H1 (cell line): ENCODE measurements at regions not wholly inside any gene's neighbourhood (a gene's known extent, or its start where the extent isn't known, plus 50 kb on each side); places are given as distances from the start of the nearest gene placed in this dataset.

Experiments
- CHD2 ChIP-seq: IDR thresholded peaks from 2 replicates; pipeline ENCODE4 v1.6.1; 2012; ENCODE audit warnings: low read length, improper control_type of control experiment
- EZH2 ChIP-seq: fragments of 200-600 bp; sonication (generic); IDR thresholded peaks from 2 replicates; pipeline ENCODE4 v1.7.1; 2012; ENCODE audit warnings: low read depth, mild to moderate bottlenecking, moderate library complexity, low read length, inconsistent platforms; ENCODE audit not compliant: severe bottlenecking
- GTF2F1 ChIP-seq: IDR thresholded peaks from 2 replicates; pipeline ENCODE4 v1.6.1; 2012; ENCODE audit warnings: low read depth, low read length, improper control_type of control experiment, borderline replicate concordance
- KDM4A ChIP-seq: IDR thresholded peaks from one replicate; pipeline ENCODE4 v1.7.1; 2012; ENCODE audit warnings: low read depth, mild to moderate bottlenecking, moderate library complexity, low read length, inconsistent platforms; ENCODE audit not compliant: severe bottlenecking
- POLR2A ChIP-seq, 2 experiments: IDR thresholded peaks; 1 replicate in 1 of 2; 2 replicates in 1 of 2; pipeline ENCODE4 v1.6.1; 2011; ENCODE audit warnings: low read depth in 2 of 2, low read length in 2 of 2, mild to moderate bottlenecking in 2 of 2; ENCODE audit errors: control extremely low read depth in 1 of 2
- POLR2AphosphoS5 ChIP-seq: IDR thresholded peaks from 2 replicates; pipeline ENCODE4 v1.6.1; 2011; ENCODE audit warnings: low read depth, low read length
- RNF2 ChIP-seq: fragments of 200-900, 300-1000 bp; sonication (generic); IDR thresholded peaks from 2 replicates; pipeline ENCODE4 v1.7.1; 2016; ENCODE audit warnings: borderline replicate concordance, low read depth, mild to moderate bottlenecking, antibody characterized with exemption, low read length; ENCODE audit not compliant: poor library complexity, severe bottlenecking; ENCODE audit errors: missing control alignments
- SIN3A ChIP-seq, 2 experiments: IDR thresholded peaks in 1 of 2; conservative IDR thresholded peaks in 1 of 2; 2 replicates each; pipeline ENCODE4 v1.6.1; 2011 to 2012; ENCODE audit warnings: low read length in 2 of 2, improper control_type of control experiment in 1 of 2, low read depth in 1 of 2, mild to moderate bottlenecking in 1 of 2
- TAF7 ChIP-seq: optimal IDR thresholded peaks from 2 replicates; pipeline ENCODE3; 2011; ENCODE audit warnings: low read depth, mild to moderate bottlenecking, inconsistent platforms, low read length, moderate library complexity, borderline replicate concordance
- TF ChIP-seq, protein P1 (sequence below): IDR thresholded peaks from 2 replicates; pipeline ENCODE4 v1.6.1; 2012; ENCODE audit warnings: low read length, inconsistent platforms
- TF ChIP-seq, protein P2 (sequence below), 3 experiments: IDR thresholded peaks; 1 replicate in 2 of 3; 2 replicates in 1 of 3; pipeline versions ENCODE4 v1.5.1 to v1.6.1; 2011; ENCODE audit warnings: low read length in 3 of 3, mild to moderate bottlenecking in 3 of 3, inconsistent platforms in 2 of 3, low read depth in 1 of 3, moderate library complexity in 1 of 3; ENCODE audit not compliant: insufficient read depth in 1 of 3; ENCODE audit errors: control extremely low read depth in 1 of 3

DNA sequence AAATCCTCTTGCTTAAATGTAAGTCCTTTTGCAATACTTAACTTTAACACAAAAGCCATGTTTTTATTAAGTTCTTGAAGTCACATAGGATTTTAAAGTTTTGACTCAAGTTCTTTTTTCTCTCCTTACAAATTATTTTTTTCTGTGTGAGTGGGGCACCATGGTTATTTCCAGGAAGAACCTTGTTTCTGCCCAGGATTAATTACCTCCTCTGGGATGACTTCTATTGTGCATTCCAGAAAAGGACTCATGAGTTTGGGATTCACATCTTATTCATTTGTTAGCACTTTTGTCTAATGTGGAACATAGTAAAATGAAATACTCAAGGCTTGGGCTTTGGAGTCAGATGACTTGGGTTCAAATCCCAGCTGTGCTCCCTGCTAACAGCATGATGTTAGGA lies 421.4 kb upstream of the WWC1 start:
- TF ChIP-seq, protein P1, sequence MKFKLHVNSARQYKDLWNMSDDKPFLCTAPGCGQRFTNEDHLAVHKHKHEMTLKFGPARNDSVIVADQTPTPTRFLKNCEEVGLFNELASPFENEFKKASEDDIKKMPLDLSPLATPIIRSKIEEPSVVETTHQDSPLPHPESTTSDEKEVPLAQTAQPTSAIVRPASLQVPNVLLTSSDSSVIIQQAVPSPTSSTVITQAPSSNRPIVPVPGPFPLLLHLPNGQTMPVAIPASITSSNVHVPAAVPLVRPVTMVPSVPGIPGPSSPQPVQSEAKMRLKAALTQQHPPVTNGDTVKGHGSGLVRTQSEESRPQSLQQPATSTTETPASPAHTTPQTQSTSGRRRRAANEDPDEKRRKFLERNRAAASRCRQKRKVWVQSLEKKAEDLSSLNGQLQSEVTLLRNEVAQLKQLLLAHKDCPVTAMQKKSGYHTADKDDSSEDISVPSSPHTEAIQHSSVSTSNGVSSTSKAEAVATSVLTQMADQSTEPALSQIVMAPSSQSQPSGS, result no peak
- no peak for TF ChIP-seq RNF2
- TF ChIP-seq SIN3A (conservative IDR thresholded peaks at IDR 0.05 in 1 of 2, IDR thresholded peaks at IDR 0.05 in 1 of 2; ENCODE audit: low read depth in 1 of 2, low read length in 2 of 2), result no peak
- no peak for TF ChIP-seq TAF7
- no peak for TF ChIP-seq KDM4A
- no peak for TF ChIP-seq POLR2A (IDR thresholded peaks at IDR 0.05; ENCODE audit: control extremely low read depth in 1 of 2, low read depth in 2 of 2, low read length in 2 of 2)
- TF ChIP-seq, protein P2, sequence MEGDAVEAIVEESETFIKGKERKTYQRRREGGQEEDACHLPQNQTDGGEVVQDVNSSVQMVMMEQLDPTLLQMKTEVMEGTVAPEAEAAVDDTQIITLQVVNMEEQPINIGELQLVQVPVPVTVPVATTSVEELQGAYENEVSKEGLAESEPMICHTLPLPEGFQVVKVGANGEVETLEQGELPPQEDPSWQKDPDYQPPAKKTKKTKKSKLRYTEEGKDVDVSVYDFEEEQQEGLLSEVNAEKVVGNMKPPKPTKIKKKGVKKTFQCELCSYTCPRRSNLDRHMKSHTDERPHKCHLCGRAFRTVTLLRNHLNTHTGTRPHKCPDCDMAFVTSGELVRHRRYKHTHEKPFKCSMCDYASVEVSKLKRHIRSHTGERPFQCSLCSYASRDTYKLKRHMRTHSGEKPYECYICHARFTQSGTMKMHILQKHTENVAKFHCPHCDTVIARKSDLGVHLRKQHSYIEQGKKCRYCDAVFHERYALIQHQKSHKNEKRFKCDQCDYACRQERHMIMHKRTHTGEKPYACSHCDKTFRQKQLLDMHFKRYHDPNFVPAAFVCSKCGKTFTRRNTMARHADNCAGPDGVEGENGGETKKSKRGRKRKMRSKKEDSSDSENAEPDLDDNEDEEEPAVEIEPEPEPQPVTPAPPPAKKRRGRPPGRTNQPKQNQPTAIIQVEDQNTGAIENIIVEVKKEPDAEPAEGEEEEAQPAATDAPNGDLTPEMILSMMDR (IDR thresholded peaks at IDR 0.05; ENCODE audit: control extremely low read depth in 1 of 3, insufficient read depth in 1 of 3, low read depth in 1 of 3, low read length in 3 of 3), result no peak
- TF ChIP-seq CHD2, result no peak
- TF ChIP-seq EZH2, result no peak
- TF ChIP-seq GTF2F1, result no peak
- TF ChIP-seq POLR2AphosphoS5, result no peak
